HG02885 (cell line): ENCODE measurements at regions not wholly inside any gene's neighbourhood (a gene's known extent, or its start where the extent isn't known, plus 50 kb on each side); places are given as distances from the start of the nearest gene placed in this dataset.

ENCODE experiments used
- ATAC-seq: cut with Tn5 transposase; IDR thresholded peaks from one replicate; pipeline ENCODE4 v1.9.1; 2021; ENCODE audit warnings: mild to moderate bottlenecking; ENCODE audit not compliant: unreplicated experiment, poor library complexity

- no peak for ATAC-seq
Measured at GRCh38 chr6:98747273-98747672, 87.1 kb upstream of the POU3F2 start.

- ATAC-seq = no peak
Measured at GRCh38 chr6:98747960-98748359, 86.4 kb upstream of the POU3F2 start.

GRCh38 chr6:98759459-98759858, 74.9 kb upstream of the POU3F2 start:
- no peak for ATAC-seq

- ATAC-seq = no peak
Measured at GRCh38 chr6:98764373-98764911, 69.9 kb upstream of the POU3F2 start.

GRCh38 chr6:98769546-98769945, 64.8 kb upstream of the POU3F2 start:
- ATAC-seq = peak; percentile 72

- no peak for ATAC-seq
Measured at GRCh38 chr6:98775205-98775604, 59.2 kb upstream of the POU3F2 start.

GRCh38 chr6:98777762-98778161, 56.6 kb upstream of the POU3F2 start:
- peak; percentile 100 for ATAC-seq

- no peak for ATAC-seq
Measured at GRCh38 chr6:98779618-98780017, 54.8 kb upstream of the POU3F2 start.

- peak; percentile 58 for ATAC-seq
Measured at GRCh38 chr6:98782772-98783171, 51.6 kb upstream of the POU3F2 start.

GRCh38 chr6:98783578-98783977, 50.8 kb upstream of the POU3F2 start:
- ATAC-seq = no peak
